ENCODE measurements at regions not wholly inside any gene's neighbourhood (a gene's known extent, or its start where the extent isn't known, plus 50 kb on each side); places are given as distances from the start of the nearest gene placed in this dataset.
A peak's percentile ranks its signal among the peaks of the same experiment; 100 is the strongest.

GRCh38 chrX:16022580-16023200 is 100.7 kb upstream of the GRPR start:
- H4K5ac ChIP-seq (ENCODE audit: low read length), result no peak overlapping the region
- H4K8ac ChIP-seq (ENCODE audit: low read depth, low read length), result no peak overlapping the region
- no peaks in the 10 kb centered on the region for H3K79me2 ChIP-seq (ENCODE audit: control insufficient read depth, insufficient read depth, low read length)
- no peak overlapping the region for H3K4me2 ChIP-seq (ENCODE audit: low read length)
- no peak overlapping the region for H3K9ac ChIP-seq (ENCODE audit: low read length)
- H2BK15ac ChIP-seq (replicated peaks; ENCODE audit: low read depth), result no peak overlapping the region
- no peak overlapping the region for H2BK5ac ChIP-seq (ENCODE audit: low read length)
- H3K4me1 ChIP-seq (ENCODE audit: control insufficient read depth, low read depth, low read length), result no peaks in the 10 kb centered on the region
- no peaks in the 10 kb centered on the region for H3K79me1 ChIP-seq (ENCODE audit: low read length)
- H3K23ac ChIP-seq (ENCODE audit: low read length), result no peak overlapping the region
- H3K36me3 ChIP-seq (ENCODE audit: control insufficient read depth, insufficient read depth, low read length), result no peaks in the 10 kb centered on the region
- H3K4ac ChIP-seq (ENCODE audit: low read depth, low read length), result no peak overlapping the region
- H2BK120ac ChIP-seq (ENCODE audit: low read depth, low read length), result no peak overlapping the region
- WGBS (ENCODE audit: extremely low coverage, insufficient coverage, low lambda C conversion rate), result no CpG with 5 or more reads among the region's 1 CpG
- no peak overlapping the region for H3K27ac ChIP-seq (ENCODE audit: low read depth, low read length)
- H3K4me3 ChIP-seq (ENCODE audit: low read length), result no peak overlapping the region
- DNase-seq, result no peak
- H3K56ac ChIP-seq (ENCODE audit: low read length), result no peak overlapping the region
- H3K18ac ChIP-seq (ENCODE audit: low read length), result no peak overlapping the region
- no peaks in the 10 kb centered on the region for H3K27me3 ChIP-seq (ENCODE audit: insufficient read depth, low read length, poor library complexity)
- H2AK5ac ChIP-seq (ENCODE audit: low read length), result no peak overlapping the region

- Histone ChIP-seq H3K27ac (ENCODE audit: low read depth, low read length) (no peak overlapping the region), H3K4me1 (ENCODE audit: control insufficient read depth, low read depth, low read length) (no peaks in the 10 kb centered on the region), H3K9ac (ENCODE audit: low read length) (no peak overlapping the region), H3K79me2 (ENCODE audit: control insufficient read depth, insufficient read depth, low read length) (no peaks in the 10 kb centered on the region), H2BK120ac (ENCODE audit: low read depth, low read length) (no peak overlapping the region), H2AK5ac (ENCODE audit: low read length) (no peak overlapping the region), H2BK15ac (replicated peaks; ENCODE audit: low read depth) (no peak overlapping the region), H3K27me3 (ENCODE audit: insufficient read depth, low read length, poor library complexity) (no peaks in the 10 kb centered on the region), H3K56ac (ENCODE audit: low read length) (no peak overlapping the region), H3K18ac (ENCODE audit: low read length) (no peak overlapping the region), H3K79me1 (ENCODE audit: low read length) (no peaks in the 10 kb centered on the region), H4K8ac (ENCODE audit: low read depth, low read length) (no peak overlapping the region), H3K4ac (ENCODE audit: low read depth, low read length) (no peak overlapping the region), H3K23ac (ENCODE audit: low read length) (no peak overlapping the region), H3K4me2 (ENCODE audit: low read length) (no peak overlapping the region), H2BK5ac (ENCODE audit: low read length) (no peak overlapping the region), H4K5ac (ENCODE audit: low read length) (no peak overlapping the region), H3K4me3 (ENCODE audit: low read length) (no peak overlapping the region), H3K36me3 (ENCODE audit: control insufficient read depth, insufficient read depth, low read length) (no peaks in the 10 kb centered on the region)
- no peak for DNase-seq
Measured at GRCh38 chrX:16018291-16018690, 105.1 kb upstream of the GRPR start.

- no peak overlapping the region for H4K5ac ChIP-seq (ENCODE audit: low read length)
- H3K23ac ChIP-seq (ENCODE audit: low read length), result no peak overlapping the region
- no peak overlapping the region for H3K4me2 ChIP-seq (ENCODE audit: low read length)
- H3K4me1 ChIP-seq (ENCODE audit: control insufficient read depth, low read depth, low read length), result no peaks in the 10 kb centered on the region
- no peak overlapping the region for H3K4ac ChIP-seq (ENCODE audit: low read depth, low read length)
- no peaks in the 10 kb centered on the region for H3K79me2 ChIP-seq (ENCODE audit: control insufficient read depth, insufficient read depth, low read length)
- H2BK5ac ChIP-seq (ENCODE audit: low read length), result no peak overlapping the region
- no peak overlapping the region for H3K56ac ChIP-seq (ENCODE audit: low read length)
- no peak overlapping the region for H2BK15ac ChIP-seq (replicated peaks; ENCODE audit: low read depth)
- H3K9ac ChIP-seq (ENCODE audit: low read length), result no peak overlapping the region
- H3K18ac ChIP-seq (ENCODE audit: low read length), result no peak overlapping the region
- H3K36me3 ChIP-seq (ENCODE audit: control insufficient read depth, insufficient read depth, low read length), result no peaks in the 10 kb centered on the region
- no peak overlapping the region for H2BK120ac ChIP-seq (ENCODE audit: low read depth, low read length)
- no peak overlapping the region for H3K4me3 ChIP-seq (ENCODE audit: low read length)
- H4K8ac ChIP-seq (ENCODE audit: low read depth, low read length), result no peak overlapping the region
- no peak overlapping the region for H2AK5ac ChIP-seq (ENCODE audit: low read length)
- no peaks in the 10 kb centered on the region for H3K27me3 ChIP-seq (ENCODE audit: insufficient read depth, low read length, poor library complexity)
- H3K79me1 ChIP-seq (ENCODE audit: low read length), result no peaks in the 10 kb centered on the region
- no peak for DNase-seq
- H3K27ac ChIP-seq (ENCODE audit: low read depth, low read length), result no peak overlapping the region
Measured at GRCh38 chrX:16014171-16014570, 109.2 kb upstream of the GRPR start.

- Histone ChIP-seq H2AK5ac (ENCODE audit: low read length) (no peak overlapping the region), H3K4me2 (ENCODE audit: low read length) (no peak overlapping the region), H3K9ac (ENCODE audit: low read length) (no peak overlapping the region), H3K56ac (ENCODE audit: low read length) (no peak overlapping the region), H3K4ac (ENCODE audit: low read depth, low read length) (no peak overlapping the region), H3K18ac (ENCODE audit: low read length) (no peak overlapping the region), H3K4me3 (ENCODE audit: low read length) (no peak overlapping the region), H2BK120ac (ENCODE audit: low read depth, low read length) (no peak overlapping the region), H3K79me2 (ENCODE audit: control insufficient read depth, insufficient read depth, low read length) (no peaks in the 10 kb centered on the region), H3K27me3 (ENCODE audit: insufficient read depth, low read length, poor library complexity) (no peaks in the 10 kb centered on the region), H3K79me1 (ENCODE audit: low read length) (no peaks in the 10 kb centered on the region), H3K23ac (ENCODE audit: low read length) (no peak overlapping the region), H4K5ac (ENCODE audit: low read length) (no peak overlapping the region), H3K4me1 (ENCODE audit: control insufficient read depth, low read depth, low read length) (no peaks in the 10 kb centered on the region), H2BK15ac (replicated peaks; ENCODE audit: low read depth) (no peak overlapping the region), H4K8ac (ENCODE audit: low read depth, low read length) (no peak overlapping the region), H3K36me3 (ENCODE audit: control insufficient read depth, insufficient read depth, low read length) (no peaks in the 10 kb centered on the region), H3K27ac (ENCODE audit: low read depth, low read length) (no peak overlapping the region), H2BK5ac (ENCODE audit: low read length) (no peak overlapping the region)
- WGBS (ENCODE audit: extremely low coverage, insufficient coverage, low lambda C conversion rate), result no CpG with 5 or more reads among the region's 1 CpG
- DNase-seq, result no peak
Measured at GRCh38 chrX:16012250-16012649, 111.1 kb upstream of the GRPR start.

GRCh38 chrX:16005917-16006316 is 117.4 kb upstream of the GRPR start:
- no peaks in the 10 kb centered on the region for H3K79me2 ChIP-seq (ENCODE audit: control insufficient read depth, insufficient read depth, low read length)
- no peak overlapping the region for H4K5ac ChIP-seq (ENCODE audit: low read length)
- no peak overlapping the region for H2BK120ac ChIP-seq (ENCODE audit: low read depth, low read length)
- H3K4ac ChIP-seq (ENCODE audit: low read depth, low read length), result peak overlapping the region; percentile 4
- H3K56ac ChIP-seq (ENCODE audit: low read length), result no peak overlapping the region
- no CpG with 5 or more reads among the region's 2 CpGs for WGBS (ENCODE audit: extremely low coverage, insufficient coverage, low lambda C conversion rate)
- H3K79me1 ChIP-seq (ENCODE audit: low read length), result no peaks in the 10 kb centered on the region
- no peaks in the 10 kb centered on the region for H3K4me1 ChIP-seq (ENCODE audit: control insufficient read depth, low read depth, low read length)
- H3K4me2 ChIP-seq (ENCODE audit: low read length), result no peak overlapping the region
- H3K36me3 ChIP-seq (ENCODE audit: control insufficient read depth, insufficient read depth, low read length), result no peaks in the 10 kb centered on the region
- H3K27ac ChIP-seq (ENCODE audit: low read depth, low read length), result no peak overlapping the region
- no peak for DNase-seq
- no peak overlapping the region for H2BK15ac ChIP-seq (replicated peaks; ENCODE audit: low read depth)
- H2AK5ac ChIP-seq (ENCODE audit: low read length), result no peak overlapping the region
- H3K9ac ChIP-seq (ENCODE audit: low read length), result no peak overlapping the region
- no peak overlapping the region for H2BK5ac ChIP-seq (ENCODE audit: low read length)
- H3K18ac ChIP-seq (ENCODE audit: low read length), result no peak overlapping the region
- no peak overlapping the region for H3K23ac ChIP-seq (ENCODE audit: low read length)
- no peak overlapping the region for H4K8ac ChIP-seq (ENCODE audit: low read depth, low read length)
- H3K27me3 ChIP-seq (ENCODE audit: insufficient read depth, low read length, poor library complexity), result no peaks in the 10 kb centered on the region
- no peak overlapping the region for H3K4me3 ChIP-seq (ENCODE audit: low read length)

- DNase-seq, result peak; percentile 54
- no peak overlapping the region for H3K9ac ChIP-seq (ENCODE audit: low read length)
- H3K27me3 ChIP-seq (ENCODE audit: insufficient read depth, low read length, poor library complexity), result no peaks in the 10 kb centered on the region
- H3K79me2 ChIP-seq (ENCODE audit: control insufficient read depth, insufficient read depth, low read length), result no peaks in the 10 kb centered on the region
- H3K4me1 ChIP-seq (ENCODE audit: control insufficient read depth, low read depth, low read length), result no peaks in the 10 kb centered on the region
- peak overlapping the region; percentile 45 for H2BK120ac ChIP-seq (ENCODE audit: low read depth, low read length)
- H2BK15ac ChIP-seq (replicated peaks; ENCODE audit: low read depth), result no peak overlapping the region
- no peak overlapping the region for H3K4ac ChIP-seq (ENCODE audit: low read depth, low read length)
- H3K4me2 ChIP-seq (ENCODE audit: low read length), result no peak overlapping the region
- H3K79me1 ChIP-seq (ENCODE audit: low read length), result no peaks in the 10 kb centered on the region
- H4K8ac ChIP-seq (ENCODE audit: low read depth, low read length), result no peak overlapping the region
- no peak overlapping the region for H2AK5ac ChIP-seq (ENCODE audit: low read length)
- no peak overlapping the region for H3K4me3 ChIP-seq (ENCODE audit: low read length)
- H3K23ac ChIP-seq (ENCODE audit: low read length), result no peak overlapping the region
- no peak overlapping the region for H3K18ac ChIP-seq (ENCODE audit: low read length)
- H2BK5ac ChIP-seq (ENCODE audit: low read length), result no peak overlapping the region
- no peak overlapping the region for H3K27ac ChIP-seq (ENCODE audit: low read depth, low read length)
- no peaks in the 10 kb centered on the region for H3K36me3 ChIP-seq (ENCODE audit: control insufficient read depth, insufficient read depth, low read length)
- H3K56ac ChIP-seq (ENCODE audit: low read length), result no peak overlapping the region
- no CpG with 5 or more reads among the region's 1 CpG for WGBS (ENCODE audit: extremely low coverage, insufficient coverage, low lambda C conversion rate)
- H4K5ac ChIP-seq (ENCODE audit: low read length), result no peak overlapping the region
Measured at GRCh38 chrX:16002185-16002584, 121.2 kb upstream of the GRPR start.

Measured in mesendoderm (in vitro differentiated cells).